ENCODE measurements at regions not wholly inside any gene's neighbourhood (a gene's known extent, or its start where the extent isn't known, plus 50 kb on each side); places are given as distances from the start of the nearest gene placed in this dataset.

DNA sequence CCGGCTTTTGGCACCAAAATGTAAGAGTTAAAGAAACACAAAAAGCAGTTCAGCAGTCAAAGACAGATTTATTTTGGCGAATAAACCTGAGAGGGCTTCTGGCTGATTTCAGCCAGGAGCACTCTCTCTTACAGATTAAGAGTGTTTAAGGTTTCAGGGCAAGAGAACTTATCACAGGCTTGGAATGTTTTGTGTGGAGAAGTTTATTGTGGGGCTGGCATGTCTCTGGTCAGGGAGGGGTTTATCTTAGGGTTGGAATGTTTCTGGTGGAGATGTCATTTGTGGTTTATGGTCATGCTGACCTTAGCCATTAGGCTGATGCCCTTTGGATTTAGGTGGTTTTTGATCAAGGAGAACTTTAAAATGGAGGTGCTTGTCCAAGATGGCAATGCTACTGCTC, 622.3 kb upstream of the PTPRD start:
- no peaks in the 10 kb centered on the region for H3K9me3 ChIP-seq (ENCODE audit: control insufficient read depth in 4 of 4, insufficient read depth in 3 of 4, low read length in 3 of 4)
- ATAC-seq (ENCODE audit: insufficient read depth, low FRiP score) (no peak), DNase-seq (no peak)
- no peak overlapping the region for H3K9ac ChIP-seq (ENCODE audit: insufficient read depth in 1 of 2, low read length in 2 of 2)
- WGBS, 2 donors: 59 to 69% methylated on average over 2 of the region's 2 CpGs
- H3K27me3 ChIP-seq (ENCODE audit: control insufficient read depth in 3 of 3, insufficient read depth in 3 of 3, low read length in 2 of 3): no peaks in the 10 kb centered on the region
- no peak overlapping the region for H3K27ac ChIP-seq (ENCODE audit: low read depth in 1 of 2, low read length in 1 of 2)
- no peaks in the 10 kb centered on the region for H3K36me3 ChIP-seq (ENCODE audit: control insufficient read depth in 4 of 4, insufficient read depth in 4 of 4, low read length in 4 of 4)
- H3K4me3 ChIP-seq: no peak overlapping the region
- no peaks in the 10 kb centered on the region for H3K4me1 ChIP-seq (ENCODE audit: control insufficient read depth in 5 of 5, insufficient read depth in 5 of 5, low read length in 5 of 5)
- TF ChIP-seq, protein P1, sequence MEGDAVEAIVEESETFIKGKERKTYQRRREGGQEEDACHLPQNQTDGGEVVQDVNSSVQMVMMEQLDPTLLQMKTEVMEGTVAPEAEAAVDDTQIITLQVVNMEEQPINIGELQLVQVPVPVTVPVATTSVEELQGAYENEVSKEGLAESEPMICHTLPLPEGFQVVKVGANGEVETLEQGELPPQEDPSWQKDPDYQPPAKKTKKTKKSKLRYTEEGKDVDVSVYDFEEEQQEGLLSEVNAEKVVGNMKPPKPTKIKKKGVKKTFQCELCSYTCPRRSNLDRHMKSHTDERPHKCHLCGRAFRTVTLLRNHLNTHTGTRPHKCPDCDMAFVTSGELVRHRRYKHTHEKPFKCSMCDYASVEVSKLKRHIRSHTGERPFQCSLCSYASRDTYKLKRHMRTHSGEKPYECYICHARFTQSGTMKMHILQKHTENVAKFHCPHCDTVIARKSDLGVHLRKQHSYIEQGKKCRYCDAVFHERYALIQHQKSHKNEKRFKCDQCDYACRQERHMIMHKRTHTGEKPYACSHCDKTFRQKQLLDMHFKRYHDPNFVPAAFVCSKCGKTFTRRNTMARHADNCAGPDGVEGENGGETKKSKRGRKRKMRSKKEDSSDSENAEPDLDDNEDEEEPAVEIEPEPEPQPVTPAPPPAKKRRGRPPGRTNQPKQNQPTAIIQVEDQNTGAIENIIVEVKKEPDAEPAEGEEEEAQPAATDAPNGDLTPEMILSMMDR (IDR thresholded peaks at IDR 0.05; ENCODE audit: control extremely low read depth, extremely low read depth): no peak

DNA sequence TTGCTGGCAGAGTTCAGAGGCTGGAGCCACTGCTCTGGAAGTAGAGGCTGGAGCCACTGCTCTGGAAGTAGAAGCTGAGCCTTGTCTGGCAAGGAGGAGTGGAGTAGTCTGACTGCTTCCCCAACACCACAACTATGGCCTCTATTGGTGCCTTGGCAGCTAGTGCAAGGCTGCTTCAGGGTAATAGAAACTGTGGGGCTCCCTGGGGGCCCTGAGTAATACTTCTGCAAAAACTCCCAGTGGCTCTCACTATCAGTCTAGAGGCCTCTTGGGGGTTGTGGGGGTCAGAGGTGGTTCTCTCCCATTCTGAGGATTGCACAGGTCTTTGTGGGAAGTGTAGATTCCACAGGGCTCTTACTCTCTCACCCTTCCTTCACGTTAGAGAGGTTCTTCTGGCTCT, 629.0 kb upstream of the PTPRD start:
- H3K9ac ChIP-seq (ENCODE audit: insufficient read depth in 1 of 2, low read length in 2 of 2): no peak overlapping the region
- 0 to 63% methylated on average over 1 of the region's 1 CpG for WGBS, 2 donors
- DNase-seq: no peak
- peaks cover 0 to 8% (median 6%) of the 10 kb centered on the region in 4 donors for H3K9me3 ChIP-seq (ENCODE audit: control insufficient read depth in 4 of 4, insufficient read depth in 3 of 4, low read length in 3 of 4)
- no peaks in the 10 kb centered on the region for H3K27me3 ChIP-seq (ENCODE audit: control insufficient read depth in 3 of 3, insufficient read depth in 3 of 3, low read length in 2 of 3)
- H3K27ac ChIP-seq (ENCODE audit: low read depth in 1 of 2, low read length in 1 of 2): no peak overlapping the region
- H3K4me1 ChIP-seq (ENCODE audit: control insufficient read depth in 5 of 5, insufficient read depth in 5 of 5, low read length in 5 of 5): no peaks in the 10 kb centered on the region
- no peak overlapping the region for H3K4me3 ChIP-seq
- no peak for ATAC-seq (ENCODE audit: insufficient read depth, low FRiP score)
- TF ChIP-seq, protein P1 (IDR thresholded peaks at IDR 0.05; ENCODE audit: control extremely low read depth, extremely low read depth): no peak
- H3K36me3 ChIP-seq (ENCODE audit: control insufficient read depth in 4 of 4, insufficient read depth in 4 of 4, low read length in 4 of 4): no peaks in the 10 kb centered on the region

DNA sequence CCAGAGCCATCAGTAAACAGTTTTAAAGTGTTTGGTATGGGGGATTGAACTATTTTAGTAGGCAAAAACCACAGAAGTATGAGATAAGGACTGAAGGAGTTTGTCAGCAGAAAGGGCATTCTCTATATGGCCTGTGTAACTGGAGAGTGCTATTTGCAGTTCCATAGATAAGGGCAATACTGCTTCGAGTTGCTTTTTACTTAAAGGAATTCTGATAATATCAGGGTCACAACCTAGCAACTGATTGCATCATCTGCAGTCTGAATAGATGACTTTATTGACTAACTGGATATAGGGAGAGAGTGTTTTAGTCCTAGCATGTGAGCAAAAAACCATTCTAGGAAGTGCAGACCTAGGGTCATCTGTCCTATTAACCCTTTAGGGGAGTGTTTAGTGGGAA, 645.2 kb upstream of the PTPRD start:
- Histone ChIP-seq H3K4me1 (ENCODE audit: control insufficient read depth in 5 of 5, insufficient read depth in 5 of 5, low read length in 5 of 5) (no peaks in the 10 kb centered on the region), H3K27ac (ENCODE audit: low read depth in 1 of 2, low read length in 1 of 2) (no peak overlapping the region), H3K36me3 (ENCODE audit: control insufficient read depth in 4 of 4, insufficient read depth in 4 of 4, low read length in 4 of 4) (no peaks in the 10 kb centered on the region), H3K9me3 (ENCODE audit: control insufficient read depth in 4 of 4, insufficient read depth in 3 of 4, low read length in 3 of 4) (peaks cover 0 to 4% (median 2%) of the 10 kb centered on the region in 4 donors), H3K27me3 (ENCODE audit: control insufficient read depth in 3 of 3, insufficient read depth in 3 of 3, low read length in 2 of 3) (no peaks in the 10 kb centered on the region), H3K4me3 (no peak overlapping the region), H3K9ac (ENCODE audit: insufficient read depth in 1 of 2, low read length in 2 of 2) (no peak overlapping the region)
- no peak for ATAC-seq (ENCODE audit: insufficient read depth, low FRiP score)
- TF ChIP-seq, protein P1 (IDR thresholded peaks at IDR 0.05; ENCODE audit: control extremely low read depth, extremely low read depth): no peak
- peak in 2 of 3 donors; percentile 0 to 5 for DNase-seq
- WGBS, 2 donors: 4 to 6% methylated on average over 1 of the region's 1 CpG

DNA sequence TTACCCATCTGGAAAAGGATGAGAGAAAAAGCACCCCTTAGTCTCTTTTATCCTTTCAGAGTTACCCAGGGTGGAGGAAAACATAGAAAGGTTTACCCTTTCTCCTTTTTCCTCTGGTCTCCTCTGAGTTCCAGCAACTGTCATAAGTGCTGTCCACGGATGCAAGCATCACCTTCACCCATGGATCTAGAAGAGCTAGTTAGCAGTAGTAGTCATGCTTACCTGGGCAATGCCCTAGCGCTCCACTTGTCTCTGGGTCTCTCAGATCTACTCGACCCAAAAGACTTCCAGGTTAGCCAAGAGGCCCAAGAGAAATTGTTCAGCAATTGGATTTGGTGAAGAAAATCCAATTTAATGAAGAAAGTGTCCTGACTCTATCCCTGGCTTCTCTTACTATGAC, 656.2 kb upstream of the PTPRD start:
- Histone ChIP-seq H3K36me3 (ENCODE audit: control insufficient read depth in 4 of 4, insufficient read depth in 4 of 4, low read length in 4 of 4) (peaks cover 0 to 1% (median 0%) of the 10 kb centered on the region in 4 donors), H3K4me1 (ENCODE audit: control insufficient read depth in 5 of 5, insufficient read depth in 5 of 5, low read length in 5 of 5) (no peaks in the 10 kb centered on the region), H3K4me3 (no peak overlapping the region), H3K9me3 (ENCODE audit: control insufficient read depth in 4 of 4, insufficient read depth in 3 of 4, low read length in 3 of 4) (peaks cover 0 to 11% (median 6%) of the 10 kb centered on the region in 4 donors), H3K9ac (ENCODE audit: insufficient read depth in 1 of 2, low read length in 2 of 2) (no peak overlapping the region), H3K27me3 (ENCODE audit: control insufficient read depth in 3 of 3, insufficient read depth in 3 of 3, low read length in 2 of 3) (no peaks in the 10 kb centered on the region), H3K27ac (ENCODE audit: low read depth in 1 of 2, low read length in 1 of 2) (no peak overlapping the region)
- DNase-seq (no peak), ATAC-seq (ENCODE audit: insufficient read depth, low FRiP score) (no peak)
- TF ChIP-seq, protein P1 (IDR thresholded peaks at IDR 0.05; ENCODE audit: control extremely low read depth, extremely low read depth): no peak
- WGBS, 2 donors: 54 to 59% methylated on average over 3 of the region's 3 CpGs

Measured in lung (tissue), 11 donors.